ENCODE measurements at regions not wholly inside any gene's neighbourhood (a gene's known extent, or its start where the extent isn't known, plus 50 kb on each side); places are given as distances from the start of the nearest gene placed in this dataset.

- Histone ChIP-seq H3K27me3 (ENCODE audit: low read depth, low read length) (0 out of 2 replicates have a peak, but pooled peaks cover 10% of the 10 kb centered on the region), H3K4me1 (ENCODE audit: low read length) (no peaks in the 10 kb centered on the region), H3K9me3 (ENCODE audit: insufficient read depth, low read length) (no peaks in the 10 kb centered on the region), H3K27ac (ENCODE audit: low read length) (no peak overlapping the region), H3K4me3 (ENCODE audit: low read length) (no peak overlapping the region), H3K4me2 (ENCODE audit: low read length) (no peak overlapping the region), H3K79me2 (ENCODE audit: low read length) (no peaks in the 10 kb centered on the region), H3K36me3 (replicated peaks; ENCODE audit: low read depth, low read length) (no peaks in the 10 kb centered on the region), H2AFZ (ENCODE audit: low read depth, low read length) (no peak overlapping the region), H3K9ac (ENCODE audit: low read length) (no peak overlapping the region), H4K20me1 (ENCODE audit: insufficient read depth, low read length) (no peaks in the 10 kb centered on the region)
- TF ChIP-seq CTCF (IDR thresholded peaks at IDR 0.05; ENCODE audit: low read depth, low read length): no peak
- TF ChIP-seq EZH2phosphoT487 (IDR thresholded peaks at IDR 0.05; ENCODE audit: low read depth): no peak
Observed at GRCh38 chr2:133732982-133733900, 165.0 kb upstream of the NCKAP5 start.

- no peak overlapping the region for H2AFZ ChIP-seq (ENCODE audit: low read depth, low read length)
- no peak overlapping the region for H3K4me2 ChIP-seq (ENCODE audit: low read length)
- no peaks in the 10 kb centered on the region for H3K79me2 ChIP-seq (ENCODE audit: low read length)
Observed at GRCh38 chr2:133733901-133734255, 165.6 kb upstream of the NCKAP5 start.

GRCh38 chr2:133734716-133735495 is 166.6 kb upstream of the NCKAP5 start:
- H2AFZ ChIP-seq (ENCODE audit: low read depth, low read length): no peak overlapping the region
- no peak overlapping the region for H3K27ac ChIP-seq (ENCODE audit: low read length)
- H3K9me3 ChIP-seq (ENCODE audit: insufficient read depth, low read length): no peaks in the 10 kb centered on the region
- TF ChIP-seq EZH2phosphoT487 (IDR thresholded peaks at IDR 0.05; ENCODE audit: low read depth): no peak
- no peak for TF ChIP-seq CTCF (IDR thresholded peaks at IDR 0.05; ENCODE audit: low read depth, low read length)
- H3K4me1 ChIP-seq (ENCODE audit: low read length): no peaks in the 10 kb centered on the region
- H3K4me2 ChIP-seq (ENCODE audit: low read length): no peak overlapping the region
- H3K79me2 ChIP-seq (ENCODE audit: low read length): no peaks in the 10 kb centered on the region
- H4K20me1 ChIP-seq (ENCODE audit: insufficient read depth, low read length): no peaks in the 10 kb centered on the region
- no peak overlapping the region for H3K9ac ChIP-seq (ENCODE audit: low read length)
- H3K4me3 ChIP-seq (ENCODE audit: low read length): no peak overlapping the region
- H3K27me3 ChIP-seq (ENCODE audit: low read depth, low read length): 0 out of 2 replicates have a peak, but pooled peaks cover 10% of the 10 kb centered on the region
- H3K36me3 ChIP-seq (replicated peaks; ENCODE audit: low read depth, low read length): no peaks in the 10 kb centered on the region

More at GRCh38 chr2:133733901-133734255, 165.6 kb upstream of the NCKAP5 start:
- Histone ChIP-seq H3K9me3 (ENCODE audit: insufficient read depth, low read length) (no peaks in the 10 kb centered on the region), H4K20me1 (ENCODE audit: insufficient read depth, low read length) (no peaks in the 10 kb centered on the region), H3K4me1 (ENCODE audit: low read length) (no peaks in the 10 kb centered on the region), H3K27me3 (ENCODE audit: low read depth, low read length) (0 out of 2 replicates have a peak, but pooled peaks cover 10% of the 10 kb centered on the region), H3K9ac (ENCODE audit: low read length) (no peak overlapping the region), H3K36me3 (replicated peaks; ENCODE audit: low read depth, low read length) (no peaks in the 10 kb centered on the region), H3K4me3 (ENCODE audit: low read length) (no peak overlapping the region), H3K27ac (ENCODE audit: low read length) (no peak overlapping the region)
- no peak for TF ChIP-seq EZH2phosphoT487 (IDR thresholded peaks at IDR 0.05; ENCODE audit: low read depth)
- TF ChIP-seq CTCF (IDR thresholded peaks at IDR 0.05; ENCODE audit: low read depth, low read length): no peak

GRCh38 chr2:133736674-133737073 is 168.4 kb upstream of the NCKAP5 start:
- no peak overlapping the region for H3K4me2 ChIP-seq (ENCODE audit: low read length)
- H3K4me1 ChIP-seq (ENCODE audit: low read length): no peaks in the 10 kb centered on the region
- H3K36me3 ChIP-seq (replicated peaks; ENCODE audit: low read depth, low read length): no peaks in the 10 kb centered on the region
- H3K79me2 ChIP-seq (ENCODE audit: low read length): no peaks in the 10 kb centered on the region
- no peaks in the 10 kb centered on the region for H3K9me3 ChIP-seq (ENCODE audit: insufficient read depth, low read length)
- no peak overlapping the region for H2AFZ ChIP-seq (ENCODE audit: low read depth, low read length)
- H3K9ac ChIP-seq (ENCODE audit: low read length): no peak overlapping the region
- H3K27me3 ChIP-seq (ENCODE audit: low read depth, low read length): 0 out of 2 replicates have a peak, but pooled peaks cover 10% of the 10 kb centered on the region
- H3K4me3 ChIP-seq (ENCODE audit: low read length): no peak overlapping the region
- H3K27ac ChIP-seq (ENCODE audit: low read length): no peak overlapping the region
- no peaks in the 10 kb centered on the region for H4K20me1 ChIP-seq (ENCODE audit: insufficient read depth, low read length)
- TF ChIP-seq EZH2phosphoT487 (IDR thresholded peaks at IDR 0.05; ENCODE audit: low read depth): no peak
- no peak for TF ChIP-seq CTCF (IDR thresholded peaks at IDR 0.05; ENCODE audit: low read depth, low read length)

Measured in OCI-LY3 (cell line).